ENCODE measurements at regions not wholly inside any gene's neighbourhood (a gene's known extent, or its start where the extent isn't known, plus 50 kb on each side); places are given as distances from the start of the nearest gene placed in this dataset.
"Not testable (repeated sequence)": the region's sequence is repeated elsewhere in the genome, so short reads cannot be mapped to it uniquely, and the experiment has no call there.

DNA sequence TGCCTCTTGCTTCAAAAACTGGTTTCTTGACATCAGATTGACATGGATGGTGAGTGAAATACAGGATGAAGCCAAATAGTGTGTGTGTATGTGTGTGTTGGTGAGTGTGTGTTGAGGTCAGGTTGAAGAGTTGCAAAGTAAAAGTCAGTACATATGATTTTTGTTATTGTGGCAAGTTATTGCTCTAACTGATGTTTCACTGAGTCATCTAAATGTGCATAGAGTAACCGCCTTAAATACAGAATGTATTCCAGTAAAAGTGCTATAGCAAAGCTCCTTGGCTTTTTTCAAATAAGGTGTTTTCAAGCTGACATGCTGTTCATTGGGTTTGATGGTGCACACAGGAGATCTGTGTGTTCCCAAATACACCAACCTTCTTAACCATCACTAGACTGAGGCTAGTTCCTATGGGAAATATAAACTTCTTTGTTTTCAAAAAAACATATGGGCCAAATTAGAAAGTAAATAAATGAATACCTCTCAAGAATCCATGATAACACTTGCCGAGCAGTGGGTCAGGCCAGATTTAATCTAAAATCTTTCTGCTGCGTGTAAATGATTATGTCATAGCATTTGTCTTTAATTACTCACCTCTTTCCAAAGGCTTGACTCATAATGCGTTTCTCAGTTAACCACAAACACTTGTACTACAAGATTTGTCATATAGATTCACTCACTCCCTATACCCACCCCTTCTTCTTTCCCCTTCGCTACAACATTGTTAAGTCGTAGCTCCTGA is 151.1 kb downstream of the LYPLAL1 start:
- Mint-ChIP-seq H3K4me1 (no peaks in the 10 kb centered on the region), H3K36me3 (no peaks in the 10 kb centered on the region), H3K27me3 (ENCODE audit: low read depth in 2 of 2) (no peaks in the 10 kb centered on the region), H3K27ac (no peak overlapping the region), H3K4me3 (no peak overlapping the region), H3K9me3 (peaks cover 2 to 7% of the 10 kb centered on the region in 2 donors)
- H3K36me3 ChIP-seq (ENCODE audit: control insufficient read depth, insufficient read depth, low read length), result no peaks in the 10 kb centered on the region
- TF ChIP-seq, protein P1, sequence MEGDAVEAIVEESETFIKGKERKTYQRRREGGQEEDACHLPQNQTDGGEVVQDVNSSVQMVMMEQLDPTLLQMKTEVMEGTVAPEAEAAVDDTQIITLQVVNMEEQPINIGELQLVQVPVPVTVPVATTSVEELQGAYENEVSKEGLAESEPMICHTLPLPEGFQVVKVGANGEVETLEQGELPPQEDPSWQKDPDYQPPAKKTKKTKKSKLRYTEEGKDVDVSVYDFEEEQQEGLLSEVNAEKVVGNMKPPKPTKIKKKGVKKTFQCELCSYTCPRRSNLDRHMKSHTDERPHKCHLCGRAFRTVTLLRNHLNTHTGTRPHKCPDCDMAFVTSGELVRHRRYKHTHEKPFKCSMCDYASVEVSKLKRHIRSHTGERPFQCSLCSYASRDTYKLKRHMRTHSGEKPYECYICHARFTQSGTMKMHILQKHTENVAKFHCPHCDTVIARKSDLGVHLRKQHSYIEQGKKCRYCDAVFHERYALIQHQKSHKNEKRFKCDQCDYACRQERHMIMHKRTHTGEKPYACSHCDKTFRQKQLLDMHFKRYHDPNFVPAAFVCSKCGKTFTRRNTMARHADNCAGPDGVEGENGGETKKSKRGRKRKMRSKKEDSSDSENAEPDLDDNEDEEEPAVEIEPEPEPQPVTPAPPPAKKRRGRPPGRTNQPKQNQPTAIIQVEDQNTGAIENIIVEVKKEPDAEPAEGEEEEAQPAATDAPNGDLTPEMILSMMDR (IDR thresholded peaks at IDR 0.05), result no peak
- H3K9me3 ChIP-seq (ENCODE audit: control insufficient read depth, insufficient read depth, low read length), result peaks cover 3% of the 10 kb centered on the region
- DNase-seq (no peak), ATAC-seq (no peak)
- H3K27ac ChIP-seq (ENCODE audit: low read length), result no peak overlapping the region
- no peak overlapping the region for H3K4me3 ChIP-seq (ENCODE audit: low read length)
- intact Hi-C loops (cut with micrococcal nuclease), result no loop called here
- H3K4me1 ChIP-seq (ENCODE audit: control insufficient read depth, insufficient read depth, low read length), result no peaks in the 10 kb centered on the region
- WGBS (ENCODE audit: insufficient coverage), result 81% methylated on average over 6 of the region's 6 CpGs
- H3K27me3 ChIP-seq (ENCODE audit: control insufficient read depth, insufficient read depth, low read length), result no peaks in the 10 kb centered on the region

DNA sequence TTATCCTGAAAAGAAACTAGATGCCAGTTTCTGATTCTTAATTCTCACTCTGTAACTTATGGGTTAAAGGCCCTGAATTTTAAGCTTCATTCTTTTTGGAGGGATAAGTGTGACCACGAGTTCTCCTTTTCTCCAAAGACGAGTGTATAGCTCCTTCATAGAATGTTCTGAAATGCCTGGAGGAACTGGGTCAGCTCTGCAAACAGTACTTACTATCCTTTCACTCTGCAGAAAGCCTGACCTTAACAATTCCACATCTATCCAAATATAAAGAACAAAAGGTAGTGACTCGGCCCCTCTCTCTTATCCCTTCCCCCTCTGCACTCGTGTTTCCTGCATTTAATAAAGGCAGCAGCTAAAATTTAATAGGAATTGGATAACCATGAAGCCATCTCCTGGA is 150.5 kb downstream of the LYPLAL1 start:
- H3K27me3 Mint-ChIP-seq (ENCODE audit: low read depth in 2 of 2), result no peaks in the 10 kb centered on the region
- DNase-seq, result no peak
- H3K27ac ChIP-seq (ENCODE audit: low read length), result no peak overlapping the region
- no peak overlapping the region for H3K4me3 Mint-ChIP-seq
- H3K4me3 ChIP-seq (ENCODE audit: low read length), result no peak overlapping the region
- intact Hi-C loops (cut with micrococcal nuclease), result no loop called here
- TF ChIP-seq, protein P1 (IDR thresholded peaks at IDR 0.05), result no peak
- no peak for ATAC-seq
- WGBS (ENCODE audit: insufficient coverage), result 47% methylated on average over 3 of the region's 4 CpGs
- no peaks in the 10 kb centered on the region for H3K4me1 ChIP-seq (ENCODE audit: control insufficient read depth, insufficient read depth, low read length)
- no peaks in the 10 kb centered on the region for H3K4me1 Mint-ChIP-seq
- no peaks in the 10 kb centered on the region for H3K27me3 ChIP-seq (ENCODE audit: control insufficient read depth, insufficient read depth, low read length)
- no peaks in the 10 kb centered on the region for H3K36me3 Mint-ChIP-seq
- peaks cover 3% of the 10 kb centered on the region for H3K9me3 ChIP-seq (ENCODE audit: control insufficient read depth, insufficient read depth, low read length)
- H3K9me3 Mint-ChIP-seq, result peaks cover 2 to 7% of the 10 kb centered on the region in 2 donors
- H3K36me3 ChIP-seq (ENCODE audit: control insufficient read depth, insufficient read depth, low read length), result no peaks in the 10 kb centered on the region
- H3K27ac Mint-ChIP-seq, result no peak overlapping the region

DNA sequence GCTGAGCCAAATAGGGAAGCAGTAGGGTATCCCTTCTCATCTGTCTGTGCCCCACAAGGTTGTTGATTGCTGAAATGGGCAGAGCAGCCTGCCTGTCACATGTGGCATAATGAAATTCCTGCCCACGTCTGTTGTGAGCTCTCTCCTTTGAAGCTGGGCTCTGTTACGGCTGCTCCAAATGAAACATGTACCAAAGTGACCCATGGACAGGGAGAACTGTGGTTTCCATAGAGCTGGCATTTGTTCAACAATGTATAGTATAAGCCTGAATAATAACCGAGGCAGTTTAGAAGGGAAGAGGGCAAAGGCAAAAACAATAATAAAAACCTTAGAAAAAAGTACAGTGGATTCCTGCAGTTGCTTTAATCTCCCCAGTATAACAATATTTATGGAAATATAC is 149.7 kb downstream of the LYPLAL1 start:
- TF ChIP-seq, protein P1 (IDR thresholded peaks at IDR 0.05), result no peak
- no peak overlapping the region for H3K27ac Mint-ChIP-seq
- no peak overlapping the region for H3K4me3 Mint-ChIP-seq
- H3K36me3 Mint-ChIP-seq, result no peaks in the 10 kb centered on the region
- Histone ChIP-seq H3K9me3 (ENCODE audit: control insufficient read depth, insufficient read depth, low read length) (peaks cover 3% of the 10 kb centered on the region), H3K27me3 (ENCODE audit: control insufficient read depth, insufficient read depth, low read length) (no peaks in the 10 kb centered on the region), H3K27ac (ENCODE audit: low read length) (no peak overlapping the region), H3K36me3 (ENCODE audit: control insufficient read depth, insufficient read depth, low read length) (no peaks in the 10 kb centered on the region), H3K4me3 (ENCODE audit: low read length) (no peak overlapping the region), H3K4me1 (ENCODE audit: control insufficient read depth, insufficient read depth, low read length) (no peaks in the 10 kb centered on the region)
- no peak for DNase-seq
- 92% methylated on average over 3 of the region's 3 CpGs for WGBS (ENCODE audit: insufficient coverage)
- H3K4me1 Mint-ChIP-seq, result no peaks in the 10 kb centered on the region
- intact Hi-C loops (cut with micrococcal nuclease), result no loop called here
- no peak for ATAC-seq
- no peaks in the 10 kb centered on the region for H3K27me3 Mint-ChIP-seq (ENCODE audit: low read depth in 2 of 2)
- H3K9me3 Mint-ChIP-seq, result peaks cover 2 to 7% of the 10 kb centered on the region in 2 donors

DNA sequence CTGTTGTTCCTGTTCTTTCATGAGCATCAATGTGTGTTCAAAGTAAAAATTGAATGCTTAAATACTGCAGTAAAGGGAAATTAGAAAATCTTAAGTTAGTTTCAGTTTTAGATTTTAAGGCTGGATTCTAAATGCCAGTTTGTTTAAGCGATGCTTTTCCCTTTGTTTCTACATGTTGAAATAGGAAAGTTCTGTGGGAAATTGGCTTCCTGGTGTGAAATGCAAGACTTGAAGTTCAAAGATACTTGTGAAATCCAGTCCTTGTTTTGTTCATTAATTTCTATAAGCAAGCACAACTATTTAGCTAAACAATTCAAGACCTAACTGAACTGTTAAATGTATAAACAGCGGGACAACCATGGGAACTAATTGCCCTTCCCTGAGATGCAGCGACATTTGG is 149.1 kb downstream of the LYPLAL1 start:
- no peaks in the 10 kb centered on the region for H3K36me3 ChIP-seq (ENCODE audit: control insufficient read depth, insufficient read depth, low read length)

DNA sequence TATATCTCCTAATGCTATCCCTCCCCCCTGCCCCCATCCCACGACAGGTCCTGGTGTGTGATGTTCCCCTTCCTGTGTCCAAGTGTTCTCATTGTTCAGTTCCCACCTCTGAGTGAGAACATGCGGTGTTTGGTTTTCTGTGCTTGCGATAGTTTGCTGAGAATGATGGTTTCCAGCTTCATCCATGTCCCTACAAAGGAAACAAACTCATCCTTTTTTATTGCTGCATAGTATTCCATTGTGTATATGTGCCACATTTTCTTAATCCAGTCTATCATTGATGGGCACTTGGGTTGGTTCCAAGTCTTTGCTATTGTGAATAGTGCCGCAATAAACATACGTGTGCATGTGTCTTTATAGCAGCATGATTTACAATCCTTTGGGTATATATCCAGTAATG is 146.9 kb downstream of the LYPLAL1 start:
- H3K27me3 ChIP-seq (ENCODE audit: control insufficient read depth, insufficient read depth, low read length); DNase-seq; ATAC-seq; H3K27ac ChIP-seq (ENCODE audit: low read length); H3K4me1 Mint-ChIP-seq; H3K4me3 ChIP-seq (ENCODE audit: low read length); intact Hi-C loops (cut with micrococcal nuclease); H3K9me3 ChIP-seq (ENCODE audit: control insufficient read depth, insufficient read depth, low read length); H3K36me3 Mint-ChIP-seq; H3K27ac Mint-ChIP-seq; H3K36me3 ChIP-seq (ENCODE audit: control insufficient read depth, insufficient read depth, low read length); H3K4me1 ChIP-seq (ENCODE audit: control insufficient read depth, insufficient read depth, low read length); H3K27me3 Mint-ChIP-seq (ENCODE audit: low read depth in 2 of 2); H3K9me3 Mint-ChIP-seq; H3K4me3 Mint-ChIP-seq: not testable (repeated sequence)
- 93% methylated on average over 2 of the region's 5 CpGs for WGBS (ENCODE audit: insufficient coverage)

More for the DNA sequence above, 149.1 kb downstream of the LYPLAL1 start:
- 82% methylated on average over 3 of the region's 3 CpGs for WGBS (ENCODE audit: insufficient coverage)
- Histone ChIP-seq H3K27ac (ENCODE audit: low read length) (no peak overlapping the region), H3K4me1 (ENCODE audit: control insufficient read depth, insufficient read depth, low read length) (no peaks in the 10 kb centered on the region), H3K27me3 (ENCODE audit: control insufficient read depth, insufficient read depth, low read length) (no peaks in the 10 kb centered on the region), H3K4me3 (ENCODE audit: low read length) (no peak overlapping the region), H3K9me3 (ENCODE audit: control insufficient read depth, insufficient read depth, low read length) (peaks cover 3% of the 10 kb centered on the region)
- intact Hi-C loops (cut with micrococcal nuclease), result no loop called here
- ATAC-seq, result no peak
- TF ChIP-seq, protein P1 (IDR thresholded peaks at IDR 0.05), result no peak
- H3K9me3 Mint-ChIP-seq, result peaks cover 2 to 6% of the 10 kb centered on the region in 2 donors
- no peaks in the 10 kb centered on the region for H3K4me1 Mint-ChIP-seq
- no peak overlapping the region for H3K27ac Mint-ChIP-seq
- no peak overlapping the region for H3K4me3 Mint-ChIP-seq
- no peaks in the 10 kb centered on the region for H3K36me3 Mint-ChIP-seq
- no peak for DNase-seq
- H3K27me3 Mint-ChIP-seq (ENCODE audit: low read depth in 2 of 2), result no peaks in the 10 kb centered on the region

Measured in natural killer cell (primary cell).